Fibroblast of pulmonary artery (primary cell): ENCODE measurements at regions not wholly inside any gene's neighbourhood (a gene's known extent, or its start where the extent isn't known, plus 50 kb on each side); places are given as distances from the start of the nearest gene placed in this dataset.

Experiments
- DNase-seq: peaks from one replicate; pipeline ENCODE4 v3.0.0-alpha.2; 2010; ENCODE audit warnings: low read depth
- H3K4me3 ChIP-seq: replicated peaks from 2 replicates; pipeline ENCODE4 v1.5.1; 2011; ENCODE audit warnings: low read depth, mild to moderate bottlenecking, control low read depth, low read length, moderate library complexity
- CTCF ChIP-seq: IDR thresholded peaks from 2 replicates; pipeline ENCODE4 v1.5.1; 2011; ENCODE audit warnings: mild to moderate bottlenecking, control low read depth, low read length, inconsistent platforms; ENCODE audit errors: missing control alignments

GRCh38 chr7:17120756-17121155 lies 177.7 kb upstream of the AHR start:
- no peak overlapping the region for H3K4me3 ChIP-seq
- no peak for DNase-seq
- no peak for TF ChIP-seq CTCF

- no peak overlapping the region for H3K4me3 ChIP-seq
- DNase-seq = no peak
- TF ChIP-seq CTCF = no peak
Observed at GRCh38 chr7:17121671-17122070, 176.8 kb upstream of the AHR start.

GRCh38 chr7:17123020-17123419 lies 175.4 kb upstream of the AHR start:
- DNase-seq = peak; percentile 91
- H3K4me3 ChIP-seq = no peak overlapping the region
- no peak for TF ChIP-seq CTCF

GRCh38 chr7:17126413-17127268 lies 171.8 kb upstream of the AHR start:
- no peak overlapping the region for H3K4me3 ChIP-seq
- no peak for TF ChIP-seq CTCF
- no peak for DNase-seq

GRCh38 chr7:17129218-17129617 lies 169.2 kb upstream of the AHR start:
- DNase-seq = no peak
- TF ChIP-seq CTCF = no peak
- H3K4me3 ChIP-seq = no peak overlapping the region

- peak overlapping the region; percentile 26 for H3K4me3 ChIP-seq
- no peak for TF ChIP-seq CTCF
- DNase-seq = peak; percentile 87
Observed at GRCh38 chr7:17130281-17131059, 168.0 kb upstream of the AHR start.

GRCh38 chr7:17131060-17131345 lies 167.4 kb upstream of the AHR start:
- DNase-seq = peak; percentile 39
- H3K4me3 ChIP-seq = peak overlapping the region; percentile 26
- TF ChIP-seq CTCF = no peak
